NCI-H446 (cell line): ENCODE measurements at regions not wholly inside any gene's neighbourhood (a gene's known extent, or its start where the extent isn't known, plus 50 kb on each side); places are given as distances from the start of the nearest gene placed in this dataset.

Experiments
- DNase-seq, 2 experiments: peaks; one replicate each; lab custom pipeline; 2025; lab: John Stamatoyannopoulos, UW

- no peak for DNase-seq
Measured at GRCh38 chr13:44277459-44277858, 96.2 kb upstream of the SERP2 start.

DNA sequence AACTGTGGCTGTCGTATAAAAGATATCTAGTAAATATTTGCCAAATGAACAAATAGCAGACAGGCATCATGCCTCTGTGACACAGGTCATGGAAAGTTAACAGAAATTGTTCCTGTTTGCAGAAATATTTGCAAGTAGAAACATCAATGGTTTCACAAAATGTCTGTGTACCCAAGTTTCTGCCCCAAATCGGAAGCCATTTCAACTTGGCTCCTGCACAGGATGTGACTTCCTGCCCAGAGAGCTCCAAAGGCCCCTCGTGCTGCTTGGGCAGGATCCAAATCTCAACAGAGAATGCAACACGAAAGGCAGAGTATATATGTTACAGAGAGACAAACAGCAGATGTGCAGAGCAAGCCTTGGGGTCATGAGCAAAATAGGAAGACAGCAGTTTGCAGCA, 95.5 kb upstream of the SERP2 start:
- peak in 1 of 2 experiments; percentile 46 for DNase-seq

GRCh38 chr13:44280456-44280855, 93.2 kb upstream of the SERP2 start:
- no peak for DNase-seq

GRCh38 chr13:44281252-44282000, 92.2 kb upstream of the SERP2 start:
- no peak for DNase-seq

- no peak for DNase-seq
Measured at GRCh38 chr13:44283600-44283999, 90.0 kb upstream of the SERP2 start.

DNA sequence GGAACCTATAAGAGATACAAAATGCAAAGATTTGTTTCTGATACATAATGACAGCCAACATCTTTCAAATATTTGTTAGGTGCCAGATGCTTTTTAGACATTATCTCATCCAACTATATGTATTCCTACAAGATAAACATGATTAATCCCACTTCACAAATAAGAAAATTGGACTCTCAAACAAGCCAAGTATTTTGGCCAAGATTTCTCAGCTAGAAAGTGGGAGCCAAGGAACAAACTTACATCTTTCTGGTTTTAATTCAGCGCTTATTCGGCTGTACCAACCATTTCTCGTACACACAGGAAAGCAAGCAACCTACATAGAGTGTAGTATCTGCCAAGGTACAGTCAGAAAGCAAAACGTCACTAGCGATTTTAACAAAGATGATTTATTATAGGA, 85.7 kb upstream of the SERP2 start:
- peak in 1 of 2 experiments; percentile 42 for DNase-seq

DNA sequence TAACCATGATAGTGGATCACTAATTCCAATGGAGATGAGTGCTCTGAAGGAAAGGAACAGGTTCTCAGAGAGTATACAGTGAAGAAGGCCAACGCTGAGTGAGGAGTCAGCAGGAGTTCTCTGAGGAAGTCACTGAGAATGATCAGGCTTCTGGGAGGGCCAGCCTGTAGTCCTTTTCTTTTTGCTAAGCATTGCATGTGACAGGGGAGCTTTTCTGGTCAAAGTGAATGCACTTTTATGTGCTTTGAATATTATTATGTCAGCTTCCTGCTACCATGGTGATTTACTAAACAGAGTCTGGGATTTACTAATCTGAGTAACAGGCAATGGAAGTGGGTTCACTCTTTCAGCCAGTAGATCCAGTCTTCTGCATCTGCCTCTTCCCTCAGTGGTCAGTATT, 81.1 kb upstream of the SERP2 start:
- DNase-seq: no peak

- DNase-seq: no peak
Measured at GRCh38 chr13:44293374-44293773, 80.2 kb upstream of the SERP2 start.

DNA sequence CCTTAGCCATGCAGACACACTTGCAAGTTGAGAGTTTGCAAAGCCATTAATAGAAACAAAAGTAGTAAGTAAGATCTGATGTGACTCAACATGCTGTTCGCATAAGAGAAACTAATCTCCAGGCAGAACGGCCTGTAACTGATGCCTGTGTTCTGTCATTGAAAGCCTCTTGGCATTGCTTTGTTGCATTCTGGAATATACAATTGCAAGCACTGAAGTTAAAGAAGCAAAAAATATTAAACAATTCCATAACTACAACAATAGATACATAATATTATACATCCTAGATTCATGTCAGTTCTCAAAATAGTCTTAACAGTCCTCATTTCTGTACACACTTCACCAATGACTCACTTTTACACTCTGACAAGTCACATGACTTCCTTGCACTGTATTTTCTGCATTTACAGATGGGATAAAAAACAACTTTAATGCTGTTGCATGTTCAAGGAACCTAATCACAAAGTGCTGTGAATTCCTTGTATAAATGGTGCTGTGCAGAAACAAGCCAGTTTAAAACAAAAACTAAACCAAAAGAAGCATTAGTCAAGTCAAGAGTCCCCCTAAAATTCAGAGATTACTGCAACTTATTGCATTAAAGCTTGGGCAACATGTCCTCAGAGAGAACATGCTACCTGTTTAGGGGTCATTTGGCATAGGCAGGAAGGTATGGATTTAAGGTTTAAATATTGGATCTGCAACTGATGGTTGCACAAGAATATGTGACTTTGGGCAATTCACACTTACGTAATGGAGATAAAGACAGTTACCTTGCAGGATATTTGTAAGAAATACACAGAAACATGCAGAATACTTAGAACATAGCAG, 79.5 kb upstream of the SERP2 start:
- DNase-seq: no peak

DNA sequence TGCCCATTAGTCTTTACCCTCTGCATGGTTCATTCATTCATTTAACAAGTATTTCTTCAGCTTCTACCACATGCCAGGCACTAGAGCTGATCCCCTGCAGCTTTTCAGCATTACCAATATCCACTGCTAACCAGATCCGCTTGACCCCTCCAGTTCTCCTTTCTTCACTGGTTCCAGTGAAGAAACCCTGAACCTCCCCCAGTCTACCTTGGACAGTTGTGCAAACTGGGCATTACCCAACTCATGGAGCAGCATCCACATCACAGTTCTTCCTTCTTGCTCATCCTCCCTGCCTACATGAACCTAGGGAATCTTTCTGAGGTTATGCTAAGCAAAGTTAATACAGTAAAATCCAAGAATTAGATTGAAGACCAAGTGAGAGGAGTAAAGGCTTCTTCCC, 78.7 kb upstream of the SERP2 start:
- DNase-seq: no peak

DNA sequence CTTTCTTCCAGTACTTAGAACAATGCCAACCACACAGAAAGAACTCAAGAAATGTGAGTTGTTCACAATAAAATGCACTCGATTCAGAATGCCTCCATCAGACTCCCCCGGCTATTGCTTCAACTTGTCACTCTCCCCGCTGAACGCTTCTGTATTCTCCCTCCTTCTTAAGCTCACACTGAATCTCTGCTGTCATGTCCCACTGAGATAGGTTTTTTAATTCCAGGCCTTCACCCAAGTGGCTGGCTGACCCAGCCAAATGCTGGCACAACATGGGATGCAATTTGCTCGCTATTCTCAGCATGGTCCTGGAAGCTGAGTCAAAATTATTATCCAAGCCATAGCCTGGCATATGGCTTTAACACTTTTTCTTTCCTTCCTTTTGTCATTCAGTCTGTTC, 76.8 kb upstream of the SERP2 start:
- peak; percentile 54 to 87 for DNase-seq

DNA sequence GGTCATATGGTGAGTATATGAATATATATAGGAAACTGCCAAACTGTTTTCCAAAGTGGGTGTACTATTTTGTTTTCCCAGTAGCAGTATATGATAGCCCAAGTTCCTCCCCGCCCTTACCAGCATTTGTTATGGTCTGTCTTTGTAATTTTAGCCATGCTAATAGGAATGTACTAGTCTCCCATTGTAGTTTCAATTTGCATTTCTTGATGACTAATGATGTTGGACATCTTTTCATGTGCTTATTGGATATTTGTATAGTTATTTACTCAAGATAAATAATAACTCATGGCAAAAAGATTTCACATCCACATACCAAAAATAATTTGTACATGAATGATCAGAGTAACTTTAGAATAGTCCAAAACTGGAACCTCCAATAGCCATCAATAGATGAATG, 75.3 kb upstream of the SERP2 start:
- no peak for DNase-seq

DNA sequence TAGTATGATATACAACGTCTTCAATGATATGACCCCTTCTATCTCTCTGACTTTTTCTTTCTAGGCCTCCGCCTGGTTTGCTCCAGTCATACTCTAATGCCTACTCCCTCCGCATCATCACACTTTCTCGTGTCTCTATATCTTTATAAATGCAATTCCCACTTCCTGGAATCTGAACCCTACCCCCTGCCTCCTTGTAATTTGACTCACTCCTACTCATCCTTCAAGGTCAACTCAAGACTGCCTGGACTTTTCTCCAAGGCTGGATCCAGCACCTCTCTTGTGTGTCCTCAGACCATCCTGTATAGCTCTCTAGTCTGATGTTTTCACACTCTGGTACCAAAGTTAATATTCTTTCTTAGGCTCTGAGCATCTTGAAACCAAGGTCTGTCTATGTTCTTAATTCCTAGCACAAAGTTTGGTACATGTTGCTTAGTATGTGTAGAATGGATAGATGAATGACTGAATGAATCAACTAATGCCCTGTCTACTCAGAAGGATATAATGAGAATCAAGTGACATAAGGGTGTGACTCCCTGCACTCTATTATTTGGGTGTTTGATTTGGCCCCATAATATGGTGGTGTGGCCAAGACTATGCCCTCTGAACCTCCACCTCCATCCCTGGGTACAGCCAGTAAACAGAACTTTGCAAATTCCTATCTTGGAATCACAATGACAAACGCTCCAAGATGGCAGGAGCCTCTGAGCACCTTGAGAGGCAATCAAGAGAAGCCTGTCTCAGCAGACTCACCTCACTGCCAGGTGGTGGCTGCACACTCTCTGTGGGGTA, 74.3 kb upstream of the SERP2 start:
- no peak for DNase-seq

DNA sequence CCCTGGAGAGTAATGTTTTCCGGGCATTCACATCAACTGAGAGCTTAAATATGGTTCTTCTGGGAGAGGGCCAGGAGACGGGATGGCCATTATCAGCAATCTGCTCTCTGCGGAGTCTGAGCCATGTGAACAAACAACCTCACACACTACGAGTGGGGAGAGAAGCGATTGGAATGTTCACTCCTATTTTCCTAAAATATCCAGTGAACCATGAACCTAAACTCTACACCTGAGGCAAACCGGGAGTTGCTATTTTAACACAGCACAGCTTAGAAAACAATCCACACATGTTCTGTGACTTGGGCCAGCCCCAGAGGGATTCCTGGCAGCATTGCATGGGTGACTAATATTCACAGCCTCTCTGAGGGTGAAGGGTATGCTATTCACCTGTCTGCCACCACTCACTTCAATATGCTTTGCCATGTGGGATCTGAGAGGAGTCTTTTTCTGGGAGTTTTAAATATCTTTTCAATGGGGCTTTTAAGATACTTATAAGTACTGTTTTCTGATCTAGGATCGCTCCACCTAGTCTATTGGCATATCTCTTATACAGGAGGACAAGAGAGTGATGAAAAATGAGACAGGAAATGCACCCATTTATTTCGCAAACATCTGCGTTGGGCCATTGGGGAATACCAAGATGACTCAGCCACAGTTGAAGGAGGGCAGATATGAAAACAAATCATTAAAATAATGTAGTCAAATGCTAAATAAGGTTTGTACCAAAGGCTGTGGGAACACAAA, 72.6 kb upstream of the SERP2 start:
- DNase-seq: peak; percentile 60 to 83

GRCh38 chr13:44301639-44302015, 72.0 kb upstream of the SERP2 start:
- no peak for DNase-seq

DNA sequence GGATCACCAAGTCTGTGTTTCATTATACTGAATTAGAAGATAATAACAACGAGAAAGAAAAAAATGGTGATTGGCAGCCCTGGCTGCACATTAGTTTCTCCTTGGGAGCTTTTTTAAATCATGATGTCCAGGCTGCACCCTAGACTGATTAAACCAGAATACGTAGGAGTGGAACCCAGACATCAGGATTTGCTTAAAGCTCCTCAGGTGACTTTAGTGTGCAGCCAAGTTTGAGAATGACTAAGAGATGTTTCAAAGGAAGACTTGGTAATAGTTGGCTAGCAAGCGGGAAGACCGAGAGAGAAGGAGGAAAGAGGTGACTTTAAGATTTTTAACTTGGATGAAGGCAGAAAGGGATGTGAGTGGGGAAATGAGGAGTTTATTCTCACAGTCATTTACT, 71.4 kb upstream of the SERP2 start:
- no peak for DNase-seq

GRCh38 chr13:44302940-44303575, 70.6 kb upstream of the SERP2 start:
- peak in 1 of 2 experiments; percentile 11 for DNase-seq

DNA sequence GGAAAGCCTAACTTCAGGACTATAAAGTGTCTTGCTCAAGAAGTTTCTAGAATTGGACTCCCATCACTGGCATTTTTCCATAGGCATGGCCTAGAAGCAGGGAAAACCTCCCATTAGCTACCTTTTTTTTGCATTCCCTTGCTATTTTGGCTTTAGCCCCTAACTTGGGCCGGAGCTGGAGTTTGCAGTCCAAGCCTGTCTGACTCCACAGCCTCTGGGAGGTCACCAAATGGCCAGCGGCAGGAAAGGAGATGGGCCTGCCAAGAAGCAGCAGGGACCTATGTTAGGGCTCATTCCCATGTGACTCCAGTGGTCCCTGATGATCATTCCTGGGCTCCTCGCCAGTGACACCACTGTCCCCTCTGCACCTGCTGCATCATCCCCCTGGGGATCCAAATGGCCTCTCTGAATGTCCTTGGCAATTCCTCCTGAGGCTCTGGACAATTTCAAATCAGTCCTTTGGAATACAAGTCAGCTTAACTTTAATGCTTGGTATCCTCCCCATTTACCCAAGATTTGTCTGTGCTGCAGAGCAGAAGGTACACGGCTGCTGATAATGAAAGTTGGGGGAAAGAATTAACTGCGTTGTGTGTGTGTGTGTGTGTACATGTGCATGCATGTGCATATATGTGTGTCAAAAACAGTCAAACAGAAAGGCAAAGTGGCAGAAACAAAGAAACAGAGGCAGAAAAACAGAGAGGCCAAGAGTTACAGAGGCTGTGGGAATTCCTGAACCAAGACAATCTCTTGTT, 69.8 kb upstream of the SERP2 start:
- peak in 1 of 2 experiments; percentile 16 for DNase-seq

DNA sequence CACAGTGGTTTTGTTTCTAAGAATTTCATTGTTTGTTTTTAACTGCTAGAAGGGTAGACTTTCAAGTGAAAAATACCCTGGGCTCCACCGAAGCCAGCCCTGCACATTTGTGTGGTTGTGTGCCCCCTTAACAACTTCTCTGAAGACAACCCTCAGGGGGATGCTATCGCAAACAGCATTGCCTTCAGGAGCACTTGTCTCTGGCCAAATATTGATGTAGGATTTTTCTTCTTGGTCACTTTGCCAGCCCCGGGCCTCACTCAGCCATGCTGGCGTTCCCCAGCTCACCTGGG, 69.2 kb upstream of the SERP2 start:
- no peak for DNase-seq

DNA sequence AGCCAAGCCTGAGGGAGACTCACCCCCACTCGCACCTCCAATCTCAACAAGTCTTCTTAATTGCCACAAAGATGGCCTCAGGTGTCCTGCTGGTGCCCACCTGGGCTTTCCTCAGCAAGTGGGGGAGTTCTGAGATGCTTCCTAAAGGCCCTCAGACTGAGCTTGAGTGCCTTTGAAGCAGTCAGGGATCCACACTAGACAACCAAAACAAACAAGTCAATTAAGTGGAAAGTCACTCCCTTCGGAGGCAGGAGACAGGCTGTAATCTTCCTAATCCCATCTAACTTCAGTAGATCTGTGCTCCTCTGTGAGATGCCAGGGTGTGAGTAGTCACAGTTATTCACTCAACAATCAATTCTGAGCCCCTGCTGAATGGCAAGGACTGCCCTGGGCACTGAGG, 68.3 kb upstream of the SERP2 start:
- DNase-seq: no peak

- no peak for DNase-seq
Measured at GRCh38 chr13:44305917-44306370, 67.7 kb upstream of the SERP2 start.
